ENCODE measurements at regions not wholly inside any gene's neighbourhood (a gene's known extent, or its start where the extent isn't known, plus 50 kb on each side); places are given as distances from the start of the nearest gene placed in this dataset.
"Not testable (repeated sequence)": the region's sequence is repeated elsewhere in the genome, so short reads cannot be mapped to it uniquely, and the experiment has no call there.

GRCh38 chr11:29249713-29250112 lies 767.1 kb downstream of the KCNA4 start:
- peaks cover 10% of the 10 kb centered on the region for H3K9me3 Mint-ChIP-seq
- no peaks in the 10 kb centered on the region for H3K36me3 Mint-ChIP-seq (ENCODE audit: low read depth)

DNA sequence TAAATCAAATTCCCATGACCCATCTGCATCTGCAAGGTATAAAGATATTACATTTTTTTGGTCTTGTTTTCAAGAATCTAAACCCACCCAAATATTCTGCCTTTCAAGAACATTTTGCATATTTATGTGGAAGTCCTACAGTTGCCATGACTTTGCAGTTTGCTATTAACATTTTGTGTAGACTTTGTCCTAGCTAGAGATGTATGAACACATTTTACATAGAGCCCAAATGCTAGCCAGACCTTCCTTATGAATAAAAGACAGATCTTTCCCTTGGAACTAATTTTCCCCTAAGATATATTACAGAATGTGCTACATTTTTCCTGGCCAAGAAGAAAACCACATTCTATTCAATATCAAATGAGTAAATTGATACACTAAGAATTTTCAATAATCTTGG lies 772.5 kb downstream of the KCNA4 start:
- Mint-ChIP-seq H3K36me3 (ENCODE audit: low read depth) (no peaks in the 10 kb centered on the region), H3K4me1 (ENCODE audit: low read depth) (no peaks in the 10 kb centered on the region), H3K4me3 (no peak overlapping the region), H3K27ac (no peak overlapping the region), H3K27me3 (no peaks in the 10 kb centered on the region), H3K9me3 (peaks cover 15% of the 10 kb centered on the region)

More at GRCh38 chr11:29249713-29250112, 767.1 kb downstream of the KCNA4 start:
- Mint-ChIP-seq H3K4me3 (no peak overlapping the region), H3K4me1 (ENCODE audit: low read depth) (no peaks in the 10 kb centered on the region), H3K27ac (no peak overlapping the region), H3K27me3 (no peaks in the 10 kb centered on the region)

- H3K27me3 Mint-ChIP-seq, result no peaks in the 10 kb centered on the region
- H3K4me3 Mint-ChIP-seq, result no peak overlapping the region
- no peaks in the 10 kb centered on the region for H3K4me1 Mint-ChIP-seq (ENCODE audit: low read depth)
- no peaks in the 10 kb centered on the region for H3K36me3 Mint-ChIP-seq (ENCODE audit: low read depth)
- H3K9me3 Mint-ChIP-seq, result peaks cover 15% of the 10 kb centered on the region
- no peak overlapping the region for H3K27ac Mint-ChIP-seq
Observed at GRCh38 chr11:29243616-29244015, 773.2 kb downstream of the KCNA4 start.

- Mint-ChIP-seq H3K9me3 (peaks cover 16% of the 10 kb centered on the region), H3K4me3 (no peak overlapping the region), H3K27me3 (no peaks in the 10 kb centered on the region), H3K4me1 (ENCODE audit: low read depth) (no peaks in the 10 kb centered on the region), H3K36me3 (ENCODE audit: low read depth) (no peaks in the 10 kb centered on the region), H3K27ac (no peak overlapping the region)
Observed at GRCh38 chr11:29231991-29232390, 784.8 kb downstream of the KCNA4 start.

GRCh38 chr11:29231586-29231985 lies 785.2 kb downstream of the KCNA4 start:
- Mint-ChIP-seq H3K9me3 (peaks cover 16% of the 10 kb centered on the region), H3K27me3 (no peaks in the 10 kb centered on the region), H3K36me3 (ENCODE audit: low read depth) (no peaks in the 10 kb centered on the region), H3K4me3 (no peak overlapping the region), H3K4me1 (ENCODE audit: low read depth) (no peaks in the 10 kb centered on the region), H3K27ac (no peak overlapping the region)

GRCh38 chr11:29227811-29228210 lies 789.0 kb downstream of the KCNA4 start:
- H3K9me3 Mint-ChIP-seq, result peaks cover 24% of the 10 kb centered on the region
- H3K4me3 Mint-ChIP-seq, result no peak overlapping the region
- no peaks in the 10 kb centered on the region for H3K36me3 Mint-ChIP-seq (ENCODE audit: low read depth)
- no peaks in the 10 kb centered on the region for H3K27me3 Mint-ChIP-seq
- H3K4me1 Mint-ChIP-seq (ENCODE audit: low read depth), result no peaks in the 10 kb centered on the region
- H3K27ac Mint-ChIP-seq, result no peak overlapping the region

DNA sequence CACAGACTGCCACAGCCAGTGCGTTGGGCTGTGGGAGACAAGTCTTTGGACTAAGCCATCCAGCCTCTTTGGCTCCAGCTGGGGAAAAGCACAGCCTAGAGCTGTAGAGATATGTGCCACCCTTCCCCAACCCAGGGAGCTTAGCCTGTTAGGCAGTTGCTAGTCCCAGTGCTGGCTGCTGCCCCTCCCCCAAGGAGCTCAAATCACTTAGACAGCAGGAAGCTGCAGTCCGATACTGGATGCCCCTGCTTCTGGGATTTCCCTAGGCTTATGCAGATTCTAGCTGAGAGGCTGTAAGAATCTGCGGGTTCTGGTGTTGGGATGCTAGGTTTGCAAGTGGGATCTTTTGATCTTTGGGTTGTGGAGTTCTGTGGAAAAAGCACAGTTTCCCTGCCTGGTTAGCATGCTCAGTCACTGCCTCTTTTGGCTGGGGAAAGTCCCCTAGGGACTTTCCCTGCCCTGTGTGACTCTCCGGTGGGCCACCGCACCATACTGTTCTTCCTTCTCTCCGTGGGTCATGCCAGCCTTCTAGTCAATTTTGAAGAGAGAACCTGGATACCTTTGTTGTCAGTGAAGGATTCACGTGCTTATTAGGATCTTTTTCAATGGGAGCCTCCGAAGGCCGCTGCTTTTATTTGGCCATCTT lies 792.0 kb downstream of the KCNA4 start:
- Mint-ChIP-seq H3K4me1 (ENCODE audit: low read depth) (no peaks in the 10 kb centered on the region), H3K36me3 (ENCODE audit: low read depth) (no peaks in the 10 kb centered on the region), H3K27ac (no peak overlapping the region), H3K4me3 (no peak overlapping the region), H3K9me3 (peaks cover 24% of the 10 kb centered on the region), H3K27me3 (no peaks in the 10 kb centered on the region)

GRCh38 chr11:29219531-29219930 lies 797.3 kb downstream of the KCNA4 start:
- H3K9me3 Mint-ChIP-seq, result peaks cover 18% of the 10 kb centered on the region
- H3K4me1 Mint-ChIP-seq (ENCODE audit: low read depth); H3K27me3 Mint-ChIP-seq; H3K4me3 Mint-ChIP-seq; H3K27ac Mint-ChIP-seq; H3K36me3 Mint-ChIP-seq (ENCODE audit: low read depth): not testable (repeated sequence)

- Mint-ChIP-seq H3K4me3 (no peak overlapping the region), H3K27me3 (no peaks in the 10 kb centered on the region), H3K27ac (no peak overlapping the region), H3K36me3 (ENCODE audit: low read depth) (no peaks in the 10 kb centered on the region), H3K4me1 (ENCODE audit: low read depth) (no peaks in the 10 kb centered on the region), H3K9me3 (peaks cover 21% of the 10 kb centered on the region)
Observed at GRCh38 chr11:29217901-29218300, 798.9 kb downstream of the KCNA4 start.

- peaks cover 12% of the 10 kb centered on the region for H3K9me3 Mint-ChIP-seq
- no peak overlapping the region for H3K4me3 Mint-ChIP-seq
- no peaks in the 10 kb centered on the region for H3K36me3 Mint-ChIP-seq (ENCODE audit: low read depth)
Observed at GRCh38 chr11:29214833-29215232, 802.0 kb downstream of the KCNA4 start.

GRCh38 chr11:29211202-29211601 lies 805.6 kb downstream of the KCNA4 start:
- H3K27me3 Mint-ChIP-seq, result no peaks in the 10 kb centered on the region
- H3K4me3 Mint-ChIP-seq, result no peak overlapping the region
- H3K4me1 Mint-ChIP-seq (ENCODE audit: low read depth), result no peaks in the 10 kb centered on the region
- no peak overlapping the region for H3K27ac Mint-ChIP-seq
- peaks cover 10% of the 10 kb centered on the region for H3K9me3 Mint-ChIP-seq
- no peaks in the 10 kb centered on the region for H3K36me3 Mint-ChIP-seq (ENCODE audit: low read depth)

More at GRCh38 chr11:29214833-29215232, 802.0 kb downstream of the KCNA4 start:
- Mint-ChIP-seq H3K4me1 (ENCODE audit: low read depth) (no peaks in the 10 kb centered on the region), H3K27ac (no peak overlapping the region), H3K27me3 (no peaks in the 10 kb centered on the region)

DNA sequence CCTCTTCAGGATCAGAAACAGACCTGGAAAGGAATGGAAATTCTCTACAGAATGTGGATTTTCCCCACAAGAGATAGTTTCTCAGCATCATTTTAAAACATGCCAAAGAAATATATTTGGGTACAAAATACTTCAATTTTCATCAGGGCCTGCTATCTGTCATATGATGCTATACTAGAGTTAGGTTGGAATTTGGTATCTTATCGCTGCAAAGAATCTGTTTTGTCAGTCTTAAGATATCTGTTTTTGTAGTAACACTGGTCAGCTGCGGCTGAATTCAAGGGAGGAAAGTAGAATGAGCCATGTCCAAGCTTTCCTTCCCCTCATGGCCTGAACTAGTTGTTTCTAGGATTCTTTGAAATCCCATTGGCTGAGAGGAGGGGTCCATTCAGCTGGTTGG lies 806.4 kb downstream of the KCNA4 start:
- no peak overlapping the region for H3K27ac Mint-ChIP-seq
- H3K9me3 Mint-ChIP-seq, result peaks cover 11% of the 10 kb centered on the region

DNA sequence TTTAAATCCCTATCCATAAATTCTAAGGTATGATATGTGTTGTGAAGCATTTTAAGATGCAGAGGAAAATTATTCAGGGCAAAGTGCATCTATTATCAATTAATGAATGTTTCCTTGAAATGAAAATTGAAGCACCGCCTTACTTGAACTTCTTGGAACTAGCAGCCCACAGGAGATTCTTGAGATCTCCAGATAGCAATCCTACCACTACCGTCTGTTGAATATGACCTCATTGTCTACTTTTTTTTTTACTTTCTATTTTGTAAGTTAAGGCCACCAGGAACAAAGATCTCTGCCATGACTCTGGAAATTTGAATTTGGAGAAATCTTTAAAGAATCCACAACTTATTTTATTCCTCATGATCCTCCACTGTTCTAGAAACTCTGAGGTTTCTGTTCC lies 808.7 kb downstream of the KCNA4 start:
- no peak overlapping the region for H3K4me3 Mint-ChIP-seq
- H3K27me3 Mint-ChIP-seq, result no peaks in the 10 kb centered on the region
- H3K9me3 Mint-ChIP-seq, result peaks cover 4% of the 10 kb centered on the region
- H3K36me3 Mint-ChIP-seq (ENCODE audit: low read depth), result no peaks in the 10 kb centered on the region
- no peaks in the 10 kb centered on the region for H3K4me1 Mint-ChIP-seq (ENCODE audit: low read depth)
- H3K27ac Mint-ChIP-seq, result no peak overlapping the region

More for the DNA sequence above, 806.4 kb downstream of the KCNA4 start:
- no peaks in the 10 kb centered on the region for H3K36me3 Mint-ChIP-seq (ENCODE audit: low read depth)
- no peak overlapping the region for H3K4me3 Mint-ChIP-seq
- H3K4me1 Mint-ChIP-seq (ENCODE audit: low read depth), result no peaks in the 10 kb centered on the region
- H3K27me3 Mint-ChIP-seq, result no peaks in the 10 kb centered on the region

- no peaks in the 10 kb centered on the region for H3K36me3 Mint-ChIP-seq (ENCODE audit: low read depth)
- no peaks in the 10 kb centered on the region for H3K4me1 Mint-ChIP-seq (ENCODE audit: low read depth)
- peaks cover 3% of the 10 kb centered on the region for H3K9me3 Mint-ChIP-seq
- no peak overlapping the region for H3K4me3 Mint-ChIP-seq
- no peaks in the 10 kb centered on the region for H3K27me3 Mint-ChIP-seq
- no peak overlapping the region for H3K27ac Mint-ChIP-seq
Observed at GRCh38 chr11:29200791-29201562, 815.9 kb downstream of the KCNA4 start.

GRCh38 chr11:29190313-29190712 lies 826.5 kb downstream of the KCNA4 start:
- Mint-ChIP-seq H3K36me3 (ENCODE audit: low read depth) (no peaks in the 10 kb centered on the region), H3K4me1 (ENCODE audit: low read depth) (no peaks in the 10 kb centered on the region)

More at GRCh38 chr11:29190313-29190712, 826.5 kb downstream of the KCNA4 start:
- Mint-ChIP-seq H3K9me3 (peaks cover 5% of the 10 kb centered on the region), H3K27ac (no peak overlapping the region), H3K27me3 (no peaks in the 10 kb centered on the region), H3K4me3 (no peak overlapping the region)

Measured in stimulated activated naive CD8-positive, alpha-beta T cell treated with anti-CD3 and anti-CD28 coated beads, Interleukin-15, Interleukin-2, amounts not matched to agents 100 ng/mL and 50 ng/mL, for 24 hours (primary cell).